Adipocyte (in vitro differentiated cells): ENCODE measurements at regions not wholly inside any gene's neighbourhood (a gene's known extent, or its start where the extent isn't known, plus 50 kb on each side); places are given as distances from the start of the nearest gene placed in this dataset.

Source experiments
- DNase-seq: peaks from one replicate; pipeline ENCODE4 v3.0.0-alpha.2; 2015; ENCODE audit warnings: low read depth
- H3K27me3 ChIP-seq: replicated peaks from 2 replicates; pipeline ENCODE4 v1.7.0; 2013; ENCODE audit warnings: mild to moderate bottlenecking, low read length, moderate library complexity; ENCODE audit not compliant: control insufficient read depth, insufficient read depth
- H3K36me3 ChIP-seq: 2 replicates; pipeline ENCODE4 v1.7.0; 2013; ENCODE audit warnings: low read length, mild to moderate bottlenecking, moderate library complexity; ENCODE audit not compliant: control insufficient read depth, insufficient read depth, severe bottlenecking
- H3K4me1 ChIP-seq: 2 replicates; pipeline ENCODE4 v1.7.0; 2013; ENCODE audit warnings: mild to moderate bottlenecking, low read length, moderate library complexity; ENCODE audit not compliant: control insufficient read depth, insufficient read depth
- H3K4me3 ChIP-seq: 2 replicates; pipeline ENCODE4 v1.7.0; 2013; ENCODE audit warnings: mild to moderate bottlenecking, low read length, moderate library complexity
- H3K9ac ChIP-seq: 2 replicates; pipeline ENCODE4 v1.7.0; 2013; ENCODE audit warnings: mild to moderate bottlenecking, low read length, moderate library complexity
- H3K9me3 ChIP-seq: 2 replicates; pipeline ENCODE4 v1.7.0; 2013; ENCODE audit warnings: mild to moderate bottlenecking, low read length, moderate library complexity; ENCODE audit not compliant: control insufficient read depth

DNA sequence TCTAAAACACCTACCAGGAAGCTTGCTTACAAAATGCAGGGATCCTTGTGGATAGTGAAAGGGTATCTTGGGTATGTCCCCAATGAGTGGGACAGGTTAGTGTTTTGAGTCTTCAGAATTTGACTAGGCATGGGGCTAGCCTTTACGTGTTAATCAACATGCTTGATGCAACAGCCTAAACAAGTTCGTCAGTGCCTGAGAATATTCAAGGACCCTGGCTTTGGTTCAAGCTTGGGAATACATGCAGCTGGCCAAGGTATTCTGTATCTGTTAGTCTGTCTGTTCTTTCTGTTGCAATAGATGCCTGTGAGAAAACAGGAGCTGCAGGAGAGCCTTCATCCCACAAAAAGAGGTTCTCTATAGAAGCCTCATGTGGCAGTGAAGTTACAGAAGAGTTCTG lies 149.5 kb downstream of the CCNG2 start:
- no peak for DNase-seq
- Histone ChIP-seq H3K4me3 (no peak overlapping the region), H3K36me3 (no peaks in the 10 kb centered on the region), H3K27me3 (peaks cover 12% of the 10 kb centered on the region), H3K4me1 (peaks cover 6% of the 10 kb centered on the region), H3K9ac (no peak overlapping the region), H3K9me3 (no peaks in the 10 kb centered on the region)

DNA sequence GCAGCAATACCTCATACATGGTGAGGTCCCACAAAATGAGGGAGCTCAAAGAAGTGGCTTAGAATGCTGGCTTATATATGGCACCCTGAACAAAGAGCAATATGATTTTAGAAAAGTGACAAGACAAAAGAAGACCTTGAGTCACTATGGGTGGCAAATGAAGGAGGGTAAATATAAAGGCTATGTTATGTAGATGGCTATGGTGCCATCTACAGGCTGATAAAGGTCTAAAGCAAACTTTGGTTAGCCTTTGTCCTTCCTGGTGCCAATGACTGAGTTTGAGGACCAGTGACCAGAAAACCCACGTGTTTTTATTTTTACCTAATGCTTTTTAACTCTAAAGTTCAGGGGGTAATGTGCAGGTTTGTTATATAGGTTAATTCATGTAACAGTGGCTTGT lies 151.8 kb downstream of the CCNG2 start:
- H3K9ac ChIP-seq = no peak overlapping the region
- DNase-seq = peak; percentile 59
- H3K36me3 ChIP-seq = no peaks in the 10 kb centered on the region
- peaks cover 30% of the 10 kb centered on the region for H3K27me3 ChIP-seq
- peaks cover 10% of the 10 kb centered on the region for H3K4me1 ChIP-seq
- no peaks in the 10 kb centered on the region for H3K9me3 ChIP-seq
- H3K4me3 ChIP-seq = no peak overlapping the region

DNA sequence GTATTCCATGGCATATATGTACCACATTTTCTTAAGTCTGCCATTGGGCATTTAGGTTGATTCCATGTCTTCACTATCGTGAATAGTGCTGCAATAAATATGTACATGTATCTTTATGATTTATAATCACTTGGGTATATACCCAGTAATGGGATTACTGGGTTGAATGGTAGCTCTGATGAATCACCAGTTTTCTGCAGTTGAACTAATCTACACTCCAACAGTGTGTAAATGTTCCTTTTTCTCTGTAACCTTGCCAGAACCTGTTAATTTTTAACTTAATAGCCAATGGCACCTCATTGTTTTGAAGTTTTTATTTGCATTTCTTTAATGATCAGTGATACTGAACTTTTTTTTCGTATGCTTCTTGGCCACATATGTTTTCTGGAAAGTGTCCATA lies 152.5 kb downstream of the CCNG2 start:
- no peak for DNase-seq
- H3K36me3 ChIP-seq = no peaks in the 10 kb centered on the region
- peaks cover 10% of the 10 kb centered on the region for H3K4me1 ChIP-seq
- H3K27me3 ChIP-seq = peaks cover 31% of the 10 kb centered on the region
- no peak overlapping the region for H3K9ac ChIP-seq
- no peak overlapping the region for H3K4me3 ChIP-seq
- no peaks in the 10 kb centered on the region for H3K9me3 ChIP-seq

DNA sequence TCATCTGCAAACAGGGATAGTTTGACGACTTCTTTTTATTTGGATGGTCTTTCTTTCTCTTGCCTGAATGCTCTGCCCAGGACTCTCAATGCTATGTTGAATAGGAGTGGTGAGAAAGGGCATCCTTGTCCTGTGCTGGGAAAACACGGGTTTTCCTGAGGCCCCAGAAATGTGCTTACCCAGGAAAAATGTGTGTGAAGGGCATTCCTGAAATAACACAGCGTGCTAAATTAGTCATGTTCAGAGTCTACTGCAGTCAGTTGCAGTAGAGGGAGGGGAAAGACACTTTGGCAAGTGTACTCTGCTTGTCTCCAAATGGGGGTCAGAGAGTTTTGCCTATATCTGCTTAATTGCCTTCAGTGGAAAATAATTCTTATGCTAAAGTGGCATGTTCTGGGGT lies 153.9 kb downstream of the CCNG2 start:
- H3K9me3 ChIP-seq = no peaks in the 10 kb centered on the region

DNA sequence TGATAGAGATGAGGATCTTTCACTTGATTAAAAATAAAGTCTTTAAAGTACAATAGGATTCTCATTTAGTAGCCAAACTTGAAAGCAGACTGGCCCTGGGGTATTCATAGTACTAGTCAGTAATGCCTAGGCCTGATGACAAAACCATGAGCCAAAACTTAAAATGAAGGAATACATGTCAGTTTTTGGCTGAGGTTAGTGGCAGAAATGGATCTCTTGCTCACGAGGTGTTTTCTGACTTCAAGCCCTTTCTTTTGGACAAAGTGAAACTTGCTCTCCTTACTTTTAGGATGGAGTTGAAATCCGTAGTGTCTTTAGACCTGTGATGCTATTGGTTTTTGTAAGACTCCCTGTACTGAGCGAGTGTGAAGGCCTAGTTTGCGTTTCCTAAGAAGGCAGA lies 157.7 kb downstream of the CCNG2 start:
- peaks cover 20% of the 10 kb centered on the region for H3K27me3 ChIP-seq
- peaks cover 10% of the 10 kb centered on the region for H3K4me1 ChIP-seq
- DNase-seq = no peak
- H3K9ac ChIP-seq = no peak overlapping the region
- no peaks in the 10 kb centered on the region for H3K36me3 ChIP-seq
- peaks cover 19% of the 10 kb centered on the region for H3K9me3 ChIP-seq
- no peak overlapping the region for H3K4me3 ChIP-seq

More for the DNA sequence above, 153.9 kb downstream of the CCNG2 start:
- Histone ChIP-seq H3K36me3 (no peaks in the 10 kb centered on the region), H3K27me3 (peaks cover 28% of the 10 kb centered on the region), H3K4me1 (peaks cover 10% of the 10 kb centered on the region), H3K4me3 (no peak overlapping the region), H3K9ac (no peak overlapping the region)
- peak; percentile 3 for DNase-seq

DNA sequence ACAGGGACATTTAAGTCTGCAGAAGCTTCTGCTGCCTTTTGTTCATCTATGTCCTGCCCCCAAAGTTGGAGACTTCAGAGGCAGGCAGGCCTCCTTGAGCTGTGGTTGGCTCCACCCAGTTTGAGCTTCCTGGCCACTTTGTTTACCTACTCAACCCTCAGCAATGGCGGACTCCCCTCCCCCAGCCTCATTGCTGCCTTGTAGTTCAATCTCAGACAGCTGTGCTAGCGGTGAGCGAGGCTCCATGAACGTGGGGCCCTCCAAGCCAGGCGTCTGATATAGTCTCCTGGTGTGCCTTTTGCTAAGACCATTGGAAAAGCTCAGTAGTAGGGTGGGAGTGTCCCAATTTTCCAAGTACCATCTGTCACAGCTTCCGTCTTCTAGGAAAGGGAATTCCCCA lies 170.1 kb downstream of the CCNG2 start:
- no peak for DNase-seq
- H3K27me3 ChIP-seq = no peaks in the 10 kb centered on the region
- H3K4me1 ChIP-seq = no peaks in the 10 kb centered on the region
- no peak overlapping the region for H3K4me3 ChIP-seq
- H3K9ac ChIP-seq = no peak overlapping the region
- peaks cover 21% of the 10 kb centered on the region for H3K9me3 ChIP-seq
- H3K36me3 ChIP-seq = no peaks in the 10 kb centered on the region

DNA sequence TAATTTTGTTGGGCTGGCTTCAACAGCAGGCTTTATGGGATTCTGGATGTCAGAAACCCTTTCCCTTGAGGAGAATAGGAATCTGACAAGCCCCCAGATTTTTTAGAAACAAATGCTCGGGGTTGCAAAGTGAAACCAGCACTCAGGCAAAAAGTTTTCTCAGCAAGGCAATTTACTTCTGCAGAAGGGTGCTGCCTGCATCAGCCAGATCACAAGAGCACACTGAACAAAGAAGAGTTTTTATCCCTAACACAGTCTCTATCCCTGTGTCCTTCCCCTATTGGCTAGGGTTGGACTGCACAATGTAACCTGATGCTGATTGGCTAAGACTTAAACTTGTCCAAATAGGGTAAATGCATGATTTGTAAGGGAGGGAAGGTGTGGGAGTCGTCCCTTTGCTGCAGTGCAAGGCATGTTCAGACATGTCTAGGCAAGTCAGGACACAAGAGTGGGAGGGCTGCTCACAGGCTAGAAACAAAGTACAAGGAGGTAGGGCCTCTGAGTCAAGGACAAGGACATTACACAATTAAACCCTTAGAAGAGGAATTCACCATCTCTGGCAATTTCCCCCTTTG lies 175.8 kb downstream of the CCNG2 start:
- no peaks in the 10 kb centered on the region for H3K4me1 ChIP-seq
- no peaks in the 10 kb centered on the region for H3K36me3 ChIP-seq
- H3K4me3 ChIP-seq = no peak overlapping the region
- no peak overlapping the region for H3K9ac ChIP-seq
- no peaks in the 10 kb centered on the region for H3K27me3 ChIP-seq
- peaks cover 59% of the 10 kb centered on the region for H3K9me3 ChIP-seq
- no peak for DNase-seq

DNA sequence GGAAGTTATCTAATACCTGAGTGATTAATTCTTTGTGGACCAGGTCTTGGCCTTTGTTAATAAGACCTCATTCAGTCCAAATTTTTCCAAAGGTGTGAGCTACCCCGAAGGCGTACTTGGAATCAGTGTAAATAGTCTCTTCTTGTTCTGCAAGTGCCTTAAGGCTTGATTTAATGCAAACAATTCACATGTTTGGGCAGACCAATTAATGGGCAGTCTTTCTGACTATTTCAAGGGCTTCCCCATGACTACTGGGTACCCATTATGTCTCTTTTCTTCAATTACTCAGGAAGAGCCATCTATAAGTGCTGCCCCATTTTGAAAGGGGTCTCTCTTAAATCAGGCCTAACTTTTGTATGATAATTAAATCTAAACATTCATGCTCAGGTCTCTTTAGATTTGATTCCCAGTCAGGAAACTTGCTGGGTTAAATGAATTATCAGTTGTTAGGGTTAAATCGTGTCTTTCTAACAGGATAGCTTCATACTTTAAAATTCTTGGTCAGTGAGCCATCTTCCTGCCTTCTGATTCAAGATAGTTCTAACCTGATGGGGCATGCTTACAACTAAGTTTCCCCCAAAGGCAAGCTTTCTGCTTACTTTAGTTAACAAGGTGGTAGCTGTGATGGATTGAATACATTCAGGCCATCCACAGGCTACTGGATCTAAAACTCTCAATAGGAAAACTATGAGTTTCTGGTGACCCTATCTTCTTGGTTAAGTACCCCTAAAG lies 179.6 kb downstream of the CCNG2 start:
- Histone ChIP-seq H3K4me3 (no peak overlapping the region), H3K4me1 (no peaks in the 10 kb centered on the region), H3K27me3 (no peaks in the 10 kb centered on the region), H3K9ac (no peak overlapping the region), H3K9me3 (peaks cover 43% of the 10 kb centered on the region), H3K36me3 (no peaks in the 10 kb centered on the region)
- DNase-seq = no peak

DNA sequence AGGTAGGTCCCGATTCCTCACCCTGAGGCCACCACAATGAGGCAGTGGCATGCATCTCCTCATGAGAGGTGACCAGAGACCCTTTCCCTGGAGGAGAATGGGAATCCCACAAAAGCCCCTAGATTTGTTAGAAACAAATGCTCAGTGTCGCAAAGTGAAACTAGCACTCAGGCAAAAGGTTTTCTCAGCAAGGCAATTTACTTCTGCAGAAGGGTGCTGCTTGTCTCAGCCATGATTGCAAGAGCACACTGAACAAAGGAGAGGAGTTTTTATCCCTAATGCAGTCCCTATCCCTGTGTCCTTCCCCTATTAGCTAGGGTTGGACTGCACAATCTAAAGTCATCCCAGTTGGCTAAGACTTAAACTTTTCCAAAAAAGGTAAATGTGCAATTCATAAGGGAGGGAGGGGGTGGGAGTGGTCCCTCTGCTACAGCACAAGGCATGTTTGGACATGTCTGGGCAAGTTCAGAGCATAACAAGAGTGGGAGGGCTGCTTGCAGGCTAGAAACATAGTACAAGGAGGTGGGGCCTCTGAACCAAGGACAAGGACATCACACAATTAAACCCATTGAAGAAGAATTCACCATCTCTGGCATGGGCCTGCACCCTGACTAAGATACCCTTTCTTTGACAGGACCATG lies 185.3 kb downstream of the CCNG2 start:
- Histone ChIP-seq H3K9me3 (peaks cover 23% of the 10 kb centered on the region), H3K9ac (no peak overlapping the region), H3K4me1 (no peaks in the 10 kb centered on the region), H3K36me3 (no peaks in the 10 kb centered on the region), H3K4me3 (no peak overlapping the region), H3K27me3 (no peaks in the 10 kb centered on the region)
- DNase-seq = no peak

DNA sequence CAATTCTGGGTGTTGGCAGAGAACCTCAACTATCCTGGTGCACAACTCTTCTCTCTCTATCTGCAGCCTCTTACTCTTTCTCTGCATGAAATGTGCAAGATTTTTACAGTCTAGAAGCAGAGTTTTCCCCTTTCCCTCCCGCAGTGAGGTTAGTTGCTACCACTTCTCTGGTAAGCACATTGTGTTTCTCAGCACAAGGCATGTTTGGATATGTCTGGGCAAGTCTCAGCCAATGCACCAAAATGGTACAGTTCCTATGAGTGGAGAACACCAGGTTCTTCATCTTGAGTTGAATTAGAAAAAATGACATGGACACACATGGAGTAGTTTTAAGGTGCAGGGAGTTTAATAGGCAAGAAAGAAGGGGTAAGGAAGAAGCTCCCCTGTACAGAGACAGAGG lies 187.0 kb downstream of the CCNG2 start:
- Histone ChIP-seq H3K9me3 (peaks cover 23% of the 10 kb centered on the region), H3K36me3 (no peaks in the 10 kb centered on the region), H3K4me1 (no peaks in the 10 kb centered on the region), H3K4me3 (no peak overlapping the region), H3K9ac (no peak overlapping the region), H3K27me3 (no peaks in the 10 kb centered on the region)
- DNase-seq = no peak

DNA sequence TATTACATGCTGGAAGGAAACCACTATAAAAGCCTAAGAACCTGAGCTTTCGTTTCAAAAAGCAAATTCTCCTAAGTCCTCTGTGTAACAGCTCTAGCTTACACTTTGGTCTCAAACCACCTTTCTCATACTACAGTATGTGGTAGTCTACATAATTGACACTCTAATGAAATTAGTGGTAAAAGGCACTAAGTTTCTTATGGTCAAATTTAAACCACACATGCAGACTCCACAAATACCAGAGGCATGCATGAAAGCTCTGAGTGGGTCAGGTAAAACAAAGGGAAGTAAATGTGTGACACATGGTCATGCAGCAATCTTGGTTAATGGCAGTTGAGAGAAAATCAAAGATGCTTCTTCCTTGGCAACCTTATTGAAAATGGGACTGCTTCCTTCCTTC lies 187.8 kb downstream of the CCNG2 start:
- Histone ChIP-seq H3K4me1 (peaks cover 8% of the 10 kb centered on the region), H3K27me3 (no peaks in the 10 kb centered on the region), H3K4me3 (no peak overlapping the region), H3K9ac (no peak overlapping the region), H3K9me3 (peaks cover 23% of the 10 kb centered on the region), H3K36me3 (no peaks in the 10 kb centered on the region)
- no peak for DNase-seq
